OCI-LY7 (cell line): ENCODE measurements at regions not wholly inside any gene's neighbourhood (a gene's known extent, or its start where the extent isn't known, plus 50 kb on each side); places are given as distances from the start of the nearest gene placed in this dataset.

ENCODE experiments used
- BruUV-seq: library from RNA; stranded (reverse); fragments of 400-500 nt; replicated peaks from 2 replicates; lab custom pipeline; 2021; lab: Mats Ljungman, UMichigan
- CTCF ChIA-PET: fragments of 300-600 bp; sonication (Branson Sonifier 250); formaldehyde crosslinking; loops from one replicate; lab custom pipeline; 2022; ENCODE audit warnings: antibody characterized with exemption; ENCODE audit not compliant: unreplicated experiment; lab: Charles Lee
- POLR2A ChIA-PET: fragments of 300-600 bp; sonication (Branson Sonifier 250); formaldehyde crosslinking; loops from one replicate; lab custom pipeline; 2022; ENCODE audit warnings: antibody characterized with exemption; lab: Charles Lee
- DNase-seq: peaks from one replicate; pipeline ENCODE4 v3.0.0-alpha.2; 2015; ENCODE audit warnings: low spot score
- H2AFZ ChIP-seq: fragments of 200-600 bp; sonication (generic), shearing (Covaris generic); 2 replicates; pipeline ENCODE4 v1.6.1; 2014; ENCODE audit warnings: mild to moderate bottlenecking, antibody characterized with exemption, low read length, moderate library complexity
- H3K27ac ChIP-seq: fragments of 200-600 bp; sonication (generic); 2 replicates; pipeline ENCODE4 v1.5.1; 2014; ENCODE audit warnings: mixed run types, low read depth, mild to moderate bottlenecking, moderate library complexity, low read length, inconsistent platforms; ENCODE audit not compliant: poor library complexity, severe bottlenecking
- H3K36me3 ChIP-seq: fragments of 200-600 bp; sonication (generic); 2 replicates; pipeline ENCODE4 v1.6.1; 2014; ENCODE audit warnings: mild to moderate bottlenecking, antibody characterized with exemption, low read length, moderate library complexity, mixed read lengths; ENCODE audit not compliant: insufficient read depth
- H3K4me1 ChIP-seq: fragments of 200-600 bp; sonication (generic); 2 replicates; pipeline ENCODE4 v1.5.1; 2014; ENCODE audit warnings: mild to moderate bottlenecking, low read length; ENCODE audit not compliant: insufficient read depth, poor library complexity, severe bottlenecking
- H3K4me2 ChIP-seq: fragments of 200-600 bp; sonication (generic); 2 replicates; pipeline ENCODE4 v1.6.1; 2014; ENCODE audit warnings: mild to moderate bottlenecking, low read length
- H3K4me3 ChIP-seq: fragments of 200-600 bp; sonication (generic); 2 replicates; pipeline ENCODE4 v1.5.1; 2014; ENCODE audit warnings: mild to moderate bottlenecking, low read depth, low read length; ENCODE audit not compliant: poor library complexity, severe bottlenecking
- H3K79me2 ChIP-seq: fragments of 200-600 bp; sonication (generic); 2 replicates; pipeline ENCODE4 v1.6.1; 2016; ENCODE audit warnings: low read depth, mild to moderate bottlenecking, low read length, moderate library complexity, mixed read lengths; ENCODE audit not compliant: insufficient read depth
- H3K9me2 ChIP-seq: fragments of 200-600 bp; sonication (generic); 2 replicates; pipeline ENCODE4 v1.6.1; 2016; ENCODE audit warnings: mild to moderate bottlenecking, low read length, mixed read lengths; ENCODE audit not compliant: insufficient read depth
- H3K9me3 ChIP-seq: fragments of 200-600 bp; sonication (generic); 2 replicates; pipeline ENCODE4 v1.6.1; 2014; ENCODE audit warnings: mild to moderate bottlenecking, mixed run types, low read length, mixed read lengths
- H4K20me1 ChIP-seq: fragments of 200-600 bp; sonication (generic); 2 replicates; pipeline ENCODE4 v1.6.1; 2014; ENCODE audit warnings: mild to moderate bottlenecking, antibody characterized with exemption, low read length, moderate library complexity, mixed read lengths; ENCODE audit not compliant: insufficient read depth
- EZH2phosphoT487 ChIP-seq: fragments of 200-600 bp; sonication (generic); IDR thresholded peaks from 2 replicates; pipeline ENCODE4 v1.6.1; 2018; ENCODE audit warnings: low read depth, borderline replicate concordance, mild to moderate bottlenecking, mixed run types, antibody characterized with exemption, low read length, moderate library complexity, mixed read lengths
- intact Hi-C: fragments of 100-400 bp; cut with micrococcal nuclease; formaldehyde crosslinking; loops from one replicate; pipeline ENCODE4 v1.10.0; 2022; ENCODE audit not compliant: unreplicated experiment
- TF ChIP-seq, protein P1 (sequence below): fragments of 200-600 bp; sonication (generic); conservative IDR thresholded peaks from 2 replicates; pipeline ENCODE4 v1.5.1; 2014; ENCODE audit warnings: mild to moderate bottlenecking, antibody characterized with exemption, low read length, moderate library complexity, mixed read lengths

DNA sequence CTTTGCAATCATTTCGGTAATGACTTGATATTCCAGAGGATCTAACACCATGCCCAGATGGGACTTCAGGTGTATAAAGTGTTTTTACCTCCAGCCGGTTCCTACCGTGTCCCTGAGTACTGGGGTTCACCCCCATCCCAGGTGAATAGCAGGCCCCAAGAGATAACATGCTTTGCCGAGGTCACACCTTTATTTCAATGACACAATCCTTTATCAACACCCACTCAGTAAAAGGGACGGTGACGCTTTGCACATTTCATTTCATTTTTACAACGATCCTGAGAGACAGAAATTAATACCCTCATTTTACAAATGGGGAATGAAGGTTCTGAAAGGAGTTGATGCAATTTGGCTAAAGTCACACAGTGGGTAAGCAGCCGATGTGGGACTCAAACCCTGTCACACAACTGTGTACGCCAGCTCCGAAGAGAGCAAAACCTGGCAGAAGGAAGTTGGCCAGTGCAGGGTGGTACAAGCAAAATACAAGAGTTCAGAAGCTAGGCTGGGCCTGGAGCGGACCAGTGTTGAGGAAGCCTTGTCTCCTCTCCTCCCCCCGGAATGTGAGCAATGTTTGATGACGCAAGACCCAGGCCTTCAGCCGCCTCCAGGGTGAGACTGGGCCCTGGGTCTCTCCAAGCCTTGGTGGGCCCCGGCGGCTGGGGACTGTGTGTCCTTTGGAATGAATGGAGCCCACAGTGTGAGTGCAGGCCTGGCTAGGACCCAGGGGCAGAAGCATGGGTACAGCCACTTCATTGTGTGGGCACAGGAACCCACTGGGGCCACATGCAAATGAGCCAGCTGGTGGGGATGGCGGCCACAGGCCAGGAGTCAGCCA is 139.6 kb upstream of the MYCN start:
- no peaks in the 10 kb centered on the region for H4K20me1 ChIP-seq
- no peaks in the 10 kb centered on the region for H3K9me2 ChIP-seq
- BruUV-seq, result no TSS peak
- no peak overlapping the region for H3K27ac ChIP-seq
- intact Hi-C loops, result no loop called here
- no peaks in the 10 kb centered on the region for H3K79me2 ChIP-seq
- DNase-seq, result no peak
- no peak overlapping the region for H2AFZ ChIP-seq
- H3K4me2 ChIP-seq, result no peak overlapping the region
- H3K4me1 ChIP-seq, result no peaks in the 10 kb centered on the region
- CTCF ChIA-PET, result no interaction called here
- TF ChIP-seq EZH2phosphoT487, result no peak
- TF ChIP-seq, protein P1, sequence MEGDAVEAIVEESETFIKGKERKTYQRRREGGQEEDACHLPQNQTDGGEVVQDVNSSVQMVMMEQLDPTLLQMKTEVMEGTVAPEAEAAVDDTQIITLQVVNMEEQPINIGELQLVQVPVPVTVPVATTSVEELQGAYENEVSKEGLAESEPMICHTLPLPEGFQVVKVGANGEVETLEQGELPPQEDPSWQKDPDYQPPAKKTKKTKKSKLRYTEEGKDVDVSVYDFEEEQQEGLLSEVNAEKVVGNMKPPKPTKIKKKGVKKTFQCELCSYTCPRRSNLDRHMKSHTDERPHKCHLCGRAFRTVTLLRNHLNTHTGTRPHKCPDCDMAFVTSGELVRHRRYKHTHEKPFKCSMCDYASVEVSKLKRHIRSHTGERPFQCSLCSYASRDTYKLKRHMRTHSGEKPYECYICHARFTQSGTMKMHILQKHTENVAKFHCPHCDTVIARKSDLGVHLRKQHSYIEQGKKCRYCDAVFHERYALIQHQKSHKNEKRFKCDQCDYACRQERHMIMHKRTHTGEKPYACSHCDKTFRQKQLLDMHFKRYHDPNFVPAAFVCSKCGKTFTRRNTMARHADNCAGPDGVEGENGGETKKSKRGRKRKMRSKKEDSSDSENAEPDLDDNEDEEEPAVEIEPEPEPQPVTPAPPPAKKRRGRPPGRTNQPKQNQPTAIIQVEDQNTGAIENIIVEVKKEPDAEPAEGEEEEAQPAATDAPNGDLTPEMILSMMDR, result no peak
- no peaks in the 10 kb centered on the region for H3K36me3 ChIP-seq
- H3K9me3 ChIP-seq, result no peaks in the 10 kb centered on the region
- H3K4me3 ChIP-seq, result no peak overlapping the region
- POLR2A ChIA-PET, result no interaction called here

DNA sequence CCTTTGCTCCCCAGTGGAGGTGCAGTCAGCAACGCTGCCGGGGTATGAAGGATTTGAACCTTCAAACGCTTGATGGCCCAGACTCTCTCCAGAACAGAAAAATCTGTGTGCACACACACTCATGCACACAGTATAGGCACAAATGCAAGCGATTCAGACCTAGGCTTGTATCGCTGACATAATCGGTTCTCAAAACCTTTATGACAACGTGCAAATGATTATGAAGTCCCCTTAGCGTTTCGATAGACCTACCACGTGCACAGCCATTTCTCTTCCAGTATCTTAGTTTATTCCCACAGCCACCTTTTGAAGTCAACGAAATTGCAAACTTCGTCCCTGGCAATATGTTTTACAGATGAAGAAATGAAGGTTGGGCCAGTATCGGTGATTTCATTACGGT is 138.9 kb upstream of the MYCN start:
- Histone ChIP-seq H3K27ac (no peak overlapping the region), H3K4me3 (no peak overlapping the region), H3K4me1 (no peaks in the 10 kb centered on the region), H4K20me1 (no peaks in the 10 kb centered on the region), H3K36me3 (no peaks in the 10 kb centered on the region), H3K4me2 (no peak overlapping the region), H3K79me2 (no peaks in the 10 kb centered on the region), H3K9me2 (no peaks in the 10 kb centered on the region), H2AFZ (no peak overlapping the region), H3K9me3 (no peaks in the 10 kb centered on the region)
- BruUV-seq, result no TSS peak
- ChIA-PET POLR2A (no interaction called here), CTCF (no interaction called here)
- intact Hi-C loops, result no loop called here
- DNase-seq, result no peak
- TF ChIP-seq EZH2phosphoT487, result no peak
- TF ChIP-seq, protein P1, result no peak

DNA sequence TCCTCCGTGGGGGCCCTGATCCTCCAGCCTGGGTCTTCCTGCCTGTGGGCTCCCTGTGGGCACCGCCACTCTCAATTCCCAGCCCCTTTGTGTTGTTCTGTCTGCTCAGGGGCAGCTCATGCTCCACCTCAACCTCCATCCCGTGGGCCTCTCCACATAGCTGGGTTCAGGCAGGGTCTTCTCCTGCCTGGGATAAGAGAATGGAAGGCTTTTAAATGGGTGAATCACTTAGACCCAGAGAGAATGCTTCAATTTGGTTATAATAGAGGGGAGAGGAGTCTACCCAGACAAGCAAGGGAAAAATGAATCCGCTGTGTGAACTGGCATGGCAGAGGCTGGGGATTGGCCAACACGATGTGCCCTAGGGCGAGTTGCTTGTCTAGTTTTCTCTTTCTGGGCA is 138.4 kb upstream of the MYCN start:
- no peak overlapping the region for H3K27ac ChIP-seq
- no peak overlapping the region for H3K4me3 ChIP-seq
- ChIA-PET POLR2A (interaction anchor here (0.6 kb wide), 1 partner anchor 469 kb away, joined by 3 read pairs; no protein-coding TSS in a partner anchor), CTCF (no interaction called here)
- no peaks in the 10 kb centered on the region for H3K9me3 ChIP-seq
- H3K4me1 ChIP-seq, result no peaks in the 10 kb centered on the region
- no peak for DNase-seq
- no peaks in the 10 kb centered on the region for H3K9me2 ChIP-seq
- H2AFZ ChIP-seq, result no peak overlapping the region
- no peaks in the 10 kb centered on the region for H4K20me1 ChIP-seq
- intact Hi-C loops, result no loop called here
- no peak overlapping the region for H3K4me2 ChIP-seq
- H3K36me3 ChIP-seq, result no peaks in the 10 kb centered on the region
- no peaks in the 10 kb centered on the region for H3K79me2 ChIP-seq
- BruUV-seq, result no TSS peak
- no peak for TF ChIP-seq EZH2phosphoT487
- TF ChIP-seq, protein P1, result no peak
